HepG2 (cell line): ENCODE measurements at regions not wholly inside any gene's neighbourhood (a gene's known extent, or its start where the extent isn't known, plus 50 kb on each side); places are given as distances from the start of the nearest gene placed in this dataset.
A peak's percentile ranks its signal among the peaks of the same experiment; 100 is the strongest.

Experiments used
- ETV5 ChIP-seq: IDR thresholded peaks from 2 replicates; pipeline ENCODE4 v1.6.1; 2018; ENCODE audit warnings: missing biosample characterization, missing genetic modification reagents, inconsistent platforms, borderline replicate concordance
- HCFC1 ChIP-seq: fragments of 150-350 bp; IDR thresholded peaks from 2 replicates; pipeline ENCODE4 v1.6.1; 2014; ENCODE audit warnings: low read depth, low read length
- HES4 ChIP-seq: sonication (generic); formaldehyde crosslinking; IDR thresholded peaks from 2 replicates; pipeline ENCODE4 v1.9.0; 2021; ENCODE audit warnings: mild to moderate bottlenecking, missing genetic modification reagents, borderline replicate concordance
- IKZF1 ChIP-seq: fragments of 450-650 bp; IDR thresholded peaks from 2 replicates; pipeline ENCODE4 v1.7.1; 2016
- MLLT10 ChIP-seq: sonication (generic); formaldehyde crosslinking; IDR thresholded peaks from 2 replicates; pipeline ENCODE4 v1.4.0; 2020; ENCODE audit warnings: missing genetic modification reagents
- NCOA2 ChIP-seq: sonication (generic); formaldehyde crosslinking; IDR thresholded peaks from 2 replicates; pipeline ENCODE4 v1.8.0; 2022; ENCODE audit warnings: inconsistent platforms
- NR2F1 ChIP-seq, 2 experiments: fragments of 450-650 bp in 1 of 2; formaldehyde crosslinking in 1 of 2; IDR thresholded peaks; 2 replicates each; pipeline versions ENCODE4 v1.5.0 to v1.6.1; 2016 to 2020; ENCODE audit warnings: mild to moderate bottlenecking in 1 of 2, missing compliant biosample characterization in 1 of 2, missing genetic modification reagents in 1 of 2, moderate library complexity in 1 of 2
- PITX1 ChIP-seq: sonication (generic); formaldehyde crosslinking; IDR thresholded peaks from 2 replicates; pipeline ENCODE4 v1.5.1; 2020; ENCODE audit warnings: mild to moderate bottlenecking, missing genetic modification reagents
- TAF1 ChIP-seq: sonication (generic); formaldehyde crosslinking; IDR thresholded peaks from 2 replicates; pipeline ENCODE4 v1.4.0; 2020; ENCODE audit warnings: missing genetic modification reagents
- TGIF2 ChIP-seq: IDR thresholded peaks from 2 replicates; pipeline ENCODE4 v1.6.1; 2016; ENCODE audit warnings: control low read depth, missing compliant biosample characterization
- ZNF709 ChIP-seq: sonication (generic); formaldehyde crosslinking; IDR thresholded peaks from 2 replicates; pipeline ENCODE4 v1.5.0; 2020; ENCODE audit warnings: mild to moderate bottlenecking, missing genetic modification reagents
- TF ChIP-seq, protein P1 (sequence below): sonication (generic); formaldehyde crosslinking; IDR thresholded peaks from 2 replicates; pipeline ENCODE4 v1.4.0; 2020; ENCODE audit warnings: mild to moderate bottlenecking, missing genetic modification reagents
- TF ChIP-seq, protein P2 (sequence below): sonication (generic); formaldehyde crosslinking; IDR thresholded peaks from 2 replicates; pipeline ENCODE4 v1.8.0; 2022; ENCODE audit warnings: mild to moderate bottlenecking, missing genetic modification reagents, moderate library complexity
- TF ChIP-seq, protein P3 (sequence below): sonication (generic); formaldehyde crosslinking; IDR thresholded peaks from 2 replicates; pipeline ENCODE4 v1.4.0; 2020; ENCODE audit warnings: missing genetic modification reagents
- TF ChIP-seq, protein P4 (sequence below): sonication (generic); formaldehyde crosslinking; IDR thresholded peaks from 2 replicates; pipeline ENCODE4 v1.5.1; 2020; ENCODE audit warnings: missing genetic modification reagents, mild to moderate bottlenecking, borderline replicate concordance

- TF ChIP-seq, protein P1, sequence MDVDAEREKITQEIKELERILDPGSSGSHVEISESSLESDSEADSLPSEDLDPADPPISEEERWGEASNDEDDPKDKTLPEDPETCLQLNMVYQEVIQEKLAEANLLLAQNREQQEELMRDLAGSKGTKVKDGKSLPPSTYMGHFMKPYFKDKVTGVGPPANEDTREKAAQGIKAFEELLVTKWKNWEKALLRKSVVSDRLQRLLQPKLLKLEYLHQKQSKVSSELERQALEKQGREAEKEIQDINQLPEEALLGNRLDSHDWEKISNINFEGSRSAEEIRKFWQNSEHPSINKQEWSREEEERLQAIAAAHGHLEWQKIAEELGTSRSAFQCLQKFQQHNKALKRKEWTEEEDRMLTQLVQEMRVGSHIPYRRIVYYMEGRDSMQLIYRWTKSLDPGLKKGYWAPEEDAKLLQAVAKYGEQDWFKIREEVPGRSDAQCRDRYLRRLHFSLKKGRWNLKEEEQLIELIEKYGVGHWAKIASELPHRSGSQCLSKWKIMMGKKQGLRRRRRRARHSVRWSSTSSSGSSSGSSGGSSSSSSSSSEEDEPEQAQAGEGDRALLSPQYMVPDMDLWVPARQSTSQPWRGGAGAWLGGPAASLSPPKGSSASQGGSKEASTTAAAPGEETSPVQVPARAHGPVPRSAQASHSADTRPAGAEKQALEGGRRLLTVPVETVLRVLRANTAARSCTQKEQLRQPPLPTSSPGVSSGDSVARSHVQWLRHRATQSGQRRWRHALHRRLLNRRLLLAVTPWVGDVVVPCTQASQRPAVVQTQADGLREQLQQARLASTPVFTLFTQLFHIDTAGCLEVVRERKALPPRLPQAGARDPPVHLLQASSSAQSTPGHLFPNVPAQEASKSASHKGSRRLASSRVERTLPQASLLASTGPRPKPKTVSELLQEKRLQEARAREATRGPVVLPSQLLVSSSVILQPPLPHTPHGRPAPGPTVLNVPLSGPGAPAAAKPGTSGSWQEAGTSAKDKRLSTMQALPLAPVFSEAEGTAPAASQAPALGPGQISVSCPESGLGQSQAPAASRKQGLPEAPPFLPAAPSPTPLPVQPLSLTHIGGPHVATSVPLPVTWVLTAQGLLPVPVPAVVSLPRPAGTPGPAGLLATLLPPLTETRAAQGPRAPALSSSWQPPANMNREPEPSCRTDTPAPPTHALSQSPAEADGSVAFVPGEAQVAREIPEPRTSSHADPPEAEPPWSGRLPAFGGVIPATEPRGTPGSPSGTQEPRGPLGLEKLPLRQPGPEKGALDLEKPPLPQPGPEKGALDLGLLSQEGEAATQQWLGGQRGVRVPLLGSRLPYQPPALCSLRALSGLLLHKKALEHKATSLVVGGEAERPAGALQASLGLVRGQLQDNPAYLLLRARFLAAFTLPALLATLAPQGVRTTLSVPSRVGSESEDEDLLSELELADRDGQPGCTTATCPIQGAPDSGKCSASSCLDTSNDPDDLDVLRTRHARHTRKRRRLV (CRISPR knock-in tag) = no peak
- TF ChIP-seq PITX1 = no peak
- no peak for TF ChIP-seq HES4 (CRISPR knock-in tag)
- no peak for TF ChIP-seq IKZF1
- TF ChIP-seq, protein P2, sequence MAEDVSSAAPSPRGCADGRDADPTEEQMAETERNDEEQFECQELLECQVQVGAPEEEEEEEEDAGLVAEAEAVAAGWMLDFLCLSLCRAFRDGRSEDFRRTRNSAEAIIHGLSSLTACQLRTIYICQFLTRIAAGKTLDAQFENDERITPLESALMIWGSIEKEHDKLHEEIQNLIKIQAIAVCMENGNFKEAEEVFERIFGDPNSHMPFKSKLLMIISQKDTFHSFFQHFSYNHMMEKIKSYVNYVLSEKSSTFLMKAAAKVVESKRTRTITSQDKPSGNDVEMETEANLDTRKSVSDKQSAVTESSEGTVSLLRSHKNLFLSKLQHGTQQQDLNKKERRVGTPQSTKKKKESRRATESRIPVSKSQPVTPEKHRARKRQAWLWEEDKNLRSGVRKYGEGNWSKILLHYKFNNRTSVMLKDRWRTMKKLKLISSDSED (CRISPR knock-in tag) = no peak
- TF ChIP-seq, protein P3, sequence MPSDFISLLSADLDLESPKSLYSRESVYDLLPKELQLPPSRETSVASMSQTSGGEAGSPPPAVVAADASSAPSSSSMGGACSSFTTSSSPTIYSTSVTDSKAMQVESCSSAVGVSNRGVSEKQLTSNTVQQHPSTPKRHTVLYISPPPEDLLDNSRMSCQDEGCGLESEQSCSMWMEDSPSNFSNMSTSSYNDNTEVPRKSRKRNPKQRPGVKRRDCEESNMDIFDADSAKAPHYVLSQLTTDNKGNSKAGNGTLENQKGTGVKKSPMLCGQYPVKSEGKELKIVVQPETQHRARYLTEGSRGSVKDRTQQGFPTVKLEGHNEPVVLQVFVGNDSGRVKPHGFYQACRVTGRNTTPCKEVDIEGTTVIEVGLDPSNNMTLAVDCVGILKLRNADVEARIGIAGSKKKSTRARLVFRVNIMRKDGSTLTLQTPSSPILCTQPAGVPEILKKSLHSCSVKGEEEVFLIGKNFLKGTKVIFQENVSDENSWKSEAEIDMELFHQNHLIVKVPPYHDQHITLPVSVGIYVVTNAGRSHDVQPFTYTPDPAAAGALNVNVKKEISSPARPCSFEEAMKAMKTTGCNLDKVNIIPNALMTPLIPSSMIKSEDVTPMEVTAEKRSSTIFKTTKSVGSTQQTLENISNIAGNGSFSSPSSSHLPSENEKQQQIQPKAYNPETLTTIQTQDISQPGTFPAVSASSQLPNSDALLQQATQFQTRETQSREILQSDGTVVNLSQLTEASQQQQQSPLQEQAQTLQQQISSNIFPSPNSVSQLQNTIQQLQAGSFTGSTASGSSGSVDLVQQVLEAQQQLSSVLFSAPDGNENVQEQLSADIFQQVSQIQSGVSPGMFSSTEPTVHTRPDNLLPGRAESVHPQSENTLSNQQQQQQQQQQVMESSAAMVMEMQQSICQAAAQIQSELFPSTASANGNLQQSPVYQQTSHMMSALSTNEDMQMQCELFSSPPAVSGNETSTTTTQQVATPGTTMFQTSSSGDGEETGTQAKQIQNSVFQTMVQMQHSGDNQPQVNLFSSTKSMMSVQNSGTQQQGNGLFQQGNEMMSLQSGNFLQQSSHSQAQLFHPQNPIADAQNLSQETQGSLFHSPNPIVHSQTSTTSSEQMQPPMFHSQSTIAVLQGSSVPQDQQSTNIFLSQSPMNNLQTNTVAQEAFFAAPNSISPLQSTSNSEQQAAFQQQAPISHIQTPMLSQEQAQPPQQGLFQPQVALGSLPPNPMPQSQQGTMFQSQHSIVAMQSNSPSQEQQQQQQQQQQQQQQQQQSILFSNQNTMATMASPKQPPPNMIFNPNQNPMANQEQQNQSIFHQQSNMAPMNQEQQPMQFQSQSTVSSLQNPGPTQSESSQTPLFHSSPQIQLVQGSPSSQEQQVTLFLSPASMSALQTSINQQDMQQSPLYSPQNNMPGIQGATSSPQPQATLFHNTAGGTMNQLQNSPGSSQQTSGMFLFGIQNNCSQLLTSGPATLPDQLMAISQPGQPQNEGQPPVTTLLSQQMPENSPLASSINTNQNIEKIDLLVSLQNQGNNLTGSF (CRISPR knock-in tag) = no peak
- no peak for TF ChIP-seq HCFC1
- no peak for TF ChIP-seq TAF1 (CRISPR knock-in tag)
- peak; percentile 68; the same call in 1 of the 2 replicates for TF ChIP-seq ETV5 (CRISPR knock-in tag)
- TF ChIP-seq TGIF2 = 0 out of 2 replicates have a peak, but pooled peaks have one; percentile 13
- peak; percentile 41; the same call in 1 of the 2 replicates for TF ChIP-seq NCOA2
- TF ChIP-seq, protein P4, sequence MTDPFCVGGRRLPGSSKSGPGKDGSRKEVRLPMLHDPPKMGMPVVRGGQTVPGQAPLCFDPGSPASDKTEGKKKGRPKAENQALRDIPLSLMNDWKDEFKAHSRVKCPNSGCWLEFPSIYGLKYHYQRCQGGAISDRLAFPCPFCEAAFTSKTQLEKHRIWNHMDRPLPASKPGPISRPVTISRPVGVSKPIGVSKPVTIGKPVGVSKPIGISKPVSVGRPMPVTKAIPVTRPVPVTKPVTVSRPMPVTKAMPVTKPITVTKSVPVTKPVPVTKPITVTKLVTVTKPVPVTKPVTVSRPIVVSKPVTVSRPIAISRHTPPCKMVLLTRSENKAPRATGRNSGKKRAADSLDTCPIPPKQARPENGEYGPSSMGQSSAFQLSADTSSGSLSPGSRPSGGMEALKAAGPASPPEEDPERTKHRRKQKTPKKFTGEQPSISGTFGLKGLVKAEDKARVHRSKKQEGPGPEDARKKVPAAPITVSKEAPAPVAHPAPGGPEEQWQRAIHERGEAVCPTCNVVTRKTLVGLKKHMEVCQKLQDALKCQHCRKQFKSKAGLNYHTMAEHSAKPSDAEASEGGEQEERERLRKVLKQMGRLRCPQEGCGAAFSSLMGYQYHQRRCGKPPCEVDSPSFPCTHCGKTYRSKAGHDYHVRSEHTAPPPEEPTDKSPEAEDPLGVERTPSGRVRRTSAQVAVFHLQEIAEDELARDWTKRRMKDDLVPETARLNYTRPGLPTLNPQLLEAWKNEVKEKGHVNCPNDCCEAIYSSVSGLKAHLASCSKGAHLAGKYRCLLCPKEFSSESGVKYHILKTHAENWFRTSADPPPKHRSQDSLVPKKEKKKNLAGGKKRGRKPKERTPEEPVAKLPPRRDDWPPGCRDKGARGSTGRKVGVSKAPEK (CRISPR knock-in tag) = no peak
- TF ChIP-seq NR2F1 (CRISPR knock-in tag; IDR thresholded peaks at IDR 0.05) = no peak
- TF ChIP-seq MLLT10 (CRISPR knock-in tag) = no peak
- TF ChIP-seq ZNF709 (CRISPR knock-in tag) = no peak
Observed at GRCh38 chr10:78937800-78938694, 130.7 kb upstream of the ZMIZ1 start (continued).
